DND-41 (cell line): ENCODE measurements at regions not wholly inside any gene's neighbourhood (a gene's known extent, or its start where the extent isn't known, plus 50 kb on each side); places are given as distances from the start of the nearest gene placed in this dataset.

Experiments
- EZH2 ChIP-seq: IDR thresholded peaks from 3 replicates; pipeline ENCODE4 v1.6.1; 2012; ENCODE audit warnings: borderline replicate concordance, low read depth, mild to moderate bottlenecking, moderate library complexity, low read length, inconsistent platforms; ENCODE audit not compliant: severe bottlenecking
- TF ChIP-seq, protein P1 (sequence below): IDR thresholded peaks from 2 replicates; pipeline ENCODE4 v1.5.1; 2012; ENCODE audit warnings: borderline replicate concordance, low read length, moderate library complexity, mild to moderate bottlenecking; ENCODE audit not compliant: poor library complexity, severe bottlenecking; ENCODE audit errors: extremely low read depth

- TF ChIP-seq EZH2, result no peak
- TF ChIP-seq, protein P1, sequence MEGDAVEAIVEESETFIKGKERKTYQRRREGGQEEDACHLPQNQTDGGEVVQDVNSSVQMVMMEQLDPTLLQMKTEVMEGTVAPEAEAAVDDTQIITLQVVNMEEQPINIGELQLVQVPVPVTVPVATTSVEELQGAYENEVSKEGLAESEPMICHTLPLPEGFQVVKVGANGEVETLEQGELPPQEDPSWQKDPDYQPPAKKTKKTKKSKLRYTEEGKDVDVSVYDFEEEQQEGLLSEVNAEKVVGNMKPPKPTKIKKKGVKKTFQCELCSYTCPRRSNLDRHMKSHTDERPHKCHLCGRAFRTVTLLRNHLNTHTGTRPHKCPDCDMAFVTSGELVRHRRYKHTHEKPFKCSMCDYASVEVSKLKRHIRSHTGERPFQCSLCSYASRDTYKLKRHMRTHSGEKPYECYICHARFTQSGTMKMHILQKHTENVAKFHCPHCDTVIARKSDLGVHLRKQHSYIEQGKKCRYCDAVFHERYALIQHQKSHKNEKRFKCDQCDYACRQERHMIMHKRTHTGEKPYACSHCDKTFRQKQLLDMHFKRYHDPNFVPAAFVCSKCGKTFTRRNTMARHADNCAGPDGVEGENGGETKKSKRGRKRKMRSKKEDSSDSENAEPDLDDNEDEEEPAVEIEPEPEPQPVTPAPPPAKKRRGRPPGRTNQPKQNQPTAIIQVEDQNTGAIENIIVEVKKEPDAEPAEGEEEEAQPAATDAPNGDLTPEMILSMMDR, result no peak
Measured at GRCh38 chr12:4156317-4156716, 117.2 kb upstream of the CCND2 start.
